H1 (cell line): ENCODE measurements at regions not wholly inside any gene's neighbourhood (a gene's known extent, or its start where the extent isn't known, plus 50 kb on each side); places are given as distances from the start of the nearest gene placed in this dataset.
A peak's percentile ranks its signal among the peaks of the same experiment; 100 is the strongest.

Source experiments
- CTCF ChIA-PET: fragments of 300-600 bp; sonication (Branson Sonifier 250); formaldehyde crosslinking; loops from one replicate; lab custom pipeline; 2021; ENCODE audit not compliant: partially characterized antibody; lab: Charles Lee
- POLR2A ChIA-PET: fragments of 300-600 bp; sonication (Branson Sonifier 250); formaldehyde crosslinking; loops from one replicate; lab custom pipeline; 2021; ENCODE audit warnings: inconsistent platforms; ENCODE audit not compliant: partially characterized antibody; lab: Charles Lee
- DNase-seq, 2 experiments: peaks; one replicate each; pipeline versions ENCODE4 v3.0.0 to v3.0.0-alpha.2; 2010 to 2022; ENCODE audit warnings: low spot score in 2 of 2, low read depth in 1 of 2, mixed read lengths in 1 of 2
- FAIRE-seq: peaks from 2 replicates; lab custom pipeline; 2011; peaks lifted over from hg19 to GRCh38; lab: Jason Lieb, UNC
- H2AFZ ChIP-seq: 2 replicates; pipeline ENCODE4 v1.8.1; 2012; ENCODE audit warnings: low read length, inconsistent platforms
- H2AK5ac ChIP-seq: 2 replicates; pipeline ENCODE4 v1.6.1; 2013; ENCODE audit warnings: low read depth, low read length
- H2BK120ac ChIP-seq: replicated peaks from 2 replicates; pipeline ENCODE3; 2013; ENCODE audit warnings: low read depth, low read length, inconsistent platforms
- H2BK12ac ChIP-seq: 2 replicates; pipeline ENCODE4 v1.6.1; 2013; ENCODE audit warnings: low read depth, low read length
- H2BK15ac ChIP-seq: 2 replicates; pipeline ENCODE4 v1.6.1; 2013; ENCODE audit warnings: low read length
- H2BK20ac ChIP-seq: 2 replicates; pipeline ENCODE4 v1.6.1; 2013; ENCODE audit warnings: low read length
- H2BK5ac ChIP-seq: 2 replicates; pipeline ENCODE4 v1.6.1; 2013; ENCODE audit warnings: low read depth, low read length
- H3K14ac ChIP-seq: 2 replicates; pipeline ENCODE4 v1.6.1; 2013; ENCODE audit warnings: inconsistent platforms; ENCODE audit not compliant: insufficient read length
- H3K18ac ChIP-seq: 2 replicates; pipeline ENCODE4 v1.6.1; 2013; ENCODE audit warnings: low read length; ENCODE audit errors: extremely low read depth
- H3K23ac ChIP-seq: 2 replicates; pipeline ENCODE4 v1.6.1; 2013; ENCODE audit warnings: inconsistent platforms; ENCODE audit not compliant: insufficient read length
- H3K23me2 ChIP-seq: 2 replicates; pipeline ENCODE4 v1.6.1; 2013; ENCODE audit warnings: low read depth, low read length
- H3K27ac ChIP-seq: 2 replicates; pipeline ENCODE4 v1.6.1; 2011; ENCODE audit warnings: low read depth, low read length, inconsistent platforms
- H3K27me3 ChIP-seq, 4 experiments: replicated peaks in 1 of 4; 1 replicate in 1 of 4; 2 replicates in 3 of 4; pipeline versions ENCODE4 v1.6.1 to v1.8.1; 2011 to 2013; ENCODE audit warnings: low read length in 3 of 4, mild to moderate bottlenecking in 3 of 4, inconsistent platforms in 2 of 4, mixed read lengths in 2 of 4, moderate library complexity in 1 of 4; ENCODE audit not compliant: control insufficient read depth in 3 of 4, insufficient read depth in 3 of 4; ENCODE audit errors: extremely low read depth in 1 of 4
- H3K36me3 ChIP-seq, 4 experiments: 2 replicates each; pipeline versions ENCODE4 v1.6.1 to v1.8.1; 2011 to 2013; ENCODE audit warnings: mild to moderate bottlenecking in 4 of 4, low read length in 3 of 4, moderate library complexity in 2 of 4, control low read depth in 1 of 4, inconsistent platforms in 1 of 4; ENCODE audit not compliant: insufficient read depth in 4 of 4, control insufficient read depth in 2 of 4
- H3K4ac ChIP-seq: replicated peaks from 2 replicates; pipeline ENCODE3; 2013; ENCODE audit warnings: low read length, low read depth, mixed read lengths, inconsistent platforms; ENCODE audit not compliant: insufficient read length
- H3K4me1 ChIP-seq, 4 experiments: replicated peaks in 1 of 4; 1 replicate in 1 of 4; 2 replicates in 3 of 4; pipeline versions ENCODE4 v1.6.1 to v1.8.1; 2011 to 2013; ENCODE audit warnings: low read length in 3 of 4, inconsistent platforms in 2 of 4, mixed read lengths in 1 of 4; ENCODE audit not compliant: insufficient read depth in 4 of 4, control insufficient read depth in 3 of 4
- H3K4me2 ChIP-seq, 2 experiments: 2 replicates each; pipeline versions ENCODE4 v1.6.1 to v1.8.1; 2011 to 2013; ENCODE audit warnings: low read depth in 2 of 2, low read length in 2 of 2, control low read depth in 1 of 2, inconsistent platforms in 1 of 2, mild to moderate bottlenecking in 1 of 2; ENCODE audit not compliant: insufficient read depth in 1 of 2
- H3K4me3 ChIP-seq, 4 experiments: fragments of 200-600, 300-600 bp in 1 of 4; sonication (generic), shearing (Covaris generic), sonication (Bioruptor Twin) in 1 of 4; 2 replicates each; pipeline versions ENCODE4 v1.5.1 to v1.8.1; 2011 to 2016; ENCODE audit warnings: low read length in 4 of 4, low read depth in 3 of 4, control low read depth in 2 of 4, inconsistent platforms in 2 of 4, mild to moderate bottlenecking in 2 of 4, mixed read lengths in 1 of 4, moderate library complexity in 1 of 4; ENCODE audit not compliant: insufficient read depth in 2 of 4; ENCODE audit errors: extremely low read depth in 1 of 4
- H3K56ac ChIP-seq: replicated peaks from 2 replicates; pipeline ENCODE3; 2013; ENCODE audit warnings: low read depth, mild to moderate bottlenecking, mixed read lengths, low read length, inconsistent platforms; ENCODE audit not compliant: insufficient read length
- H3K79me1 ChIP-seq: 2 replicates; pipeline ENCODE4 v1.6.1; 2013; ENCODE audit warnings: low read depth, low read length, control low read depth
- H3K79me2 ChIP-seq, 2 experiments: 2 replicates each; pipeline versions ENCODE4 v1.6.1 to v1.8.1; 2012 to 2013; ENCODE audit warnings: low read length in 2 of 2, mild to moderate bottlenecking in 2 of 2, inconsistent platforms in 1 of 2; ENCODE audit not compliant: insufficient read depth in 2 of 2, control insufficient read depth in 1 of 2
- H3K9ac ChIP-seq, 4 experiments: replicated peaks in 1 of 4; 1 replicate in 1 of 4; 2 replicates in 3 of 4; pipeline versions ENCODE4 v1.6.1 to v1.8.1; 2011 to 2013; ENCODE audit warnings: low read depth in 3 of 4, low read length in 3 of 4, control low read depth in 2 of 4, mild to moderate bottlenecking in 2 of 4, moderate library complexity in 2 of 4, inconsistent platforms in 1 of 4; ENCODE audit errors: extremely low read depth in 1 of 4
- H3K9me3 ChIP-seq, 2 experiments: 2 replicates each; pipeline versions ENCODE4 v1.6.1 to v1.8.1; 2012 to 2013; ENCODE audit warnings: mild to moderate bottlenecking in 2 of 2, moderate library complexity in 2 of 2, control low read depth in 1 of 2, inconsistent platforms in 1 of 2, low read depth in 1 of 2, low read length in 1 of 2, mixed read lengths in 1 of 2; ENCODE audit not compliant: insufficient read depth in 2 of 2
- H4K20me1 ChIP-seq, 2 experiments: replicated peaks in 1 of 2; 2 replicates each; pipeline versions ENCODE3 to v1.8.1; 2011 to 2013; ENCODE audit warnings: inconsistent platforms in 2 of 2, low read length in 2 of 2, mild to moderate bottlenecking in 1 of 2; ENCODE audit not compliant: insufficient read depth in 2 of 2, control insufficient read depth in 1 of 2
- H4K5ac ChIP-seq: 2 replicates; pipeline ENCODE4 v1.6.1; 2013; ENCODE audit warnings: low read length, low read depth, mixed read lengths, inconsistent platforms; ENCODE audit not compliant: insufficient read length
- H4K8ac ChIP-seq: 2 replicates; pipeline ENCODE4 v1.8.0; 2013; ENCODE audit warnings: mild to moderate bottlenecking, moderate library complexity, low read length, inconsistent platforms; ENCODE audit not compliant: insufficient read depth; ENCODE audit errors: extremely low read depth
- H4K91ac ChIP-seq: replicated peaks from 2 replicates; pipeline ENCODE3; 2013; ENCODE audit warnings: low read length, mixed read lengths, inconsistent platforms; ENCODE audit not compliant: insufficient read length
- BCL11A ChIP-seq, 2 experiments: IDR thresholded peaks; one replicate each; pipeline ENCODE4 v1.6.1; 2011; ENCODE audit warnings: low read depth in 2 of 2, low read length in 2 of 2, mild to moderate bottlenecking in 2 of 2
- CEBPB ChIP-seq: IDR thresholded peaks from 2 replicates; pipeline ENCODE4 v1.6.1; 2012; ENCODE audit warnings: low read depth, low read length
- EP300 ChIP-seq, 2 experiments: IDR thresholded peaks; 1 replicate in 1 of 2; 2 replicates in 1 of 2; pipeline ENCODE4 v1.6.1; 2011 to 2012; ENCODE audit warnings: low read depth in 2 of 2, low read length in 2 of 2, mild to moderate bottlenecking in 2 of 2, borderline replicate concordance in 1 of 2, inconsistent platforms in 1 of 2, moderate library complexity in 1 of 2
- KDM1A ChIP-seq: fragments of 200-600, 300-600 bp; sonication (generic); IDR thresholded peaks from 2 replicates; pipeline ENCODE4 v1.7.1; 2016; ENCODE audit warnings: mild to moderate bottlenecking, low read length, borderline replicate concordance
- NRF1 ChIP-seq: IDR thresholded peaks from 2 replicates; pipeline ENCODE4 v1.6.1; 2011; ENCODE audit warnings: mild to moderate bottlenecking, low read depth, low read length, improper control_type of control experiment
- PHF8 ChIP-seq: fragments of 200-600 bp; sonication (generic); conservative IDR thresholded peaks from 2 replicates; pipeline ENCODE4 v1.7.1; 2012; ENCODE audit warnings: low read depth, mild to moderate bottlenecking, inconsistent platforms, low read length, moderate library complexity
- POU5F1 ChIP-seq: IDR thresholded peaks from 2 replicates; pipeline ENCODE4 v1.6.1; 2011; ENCODE audit warnings: low read depth, mild to moderate bottlenecking, low read length, moderate library complexity
- RXRA ChIP-seq: IDR thresholded peaks from 2 replicates; pipeline ENCODE4 v1.6.1; 2011; ENCODE audit warnings: low read depth, mild to moderate bottlenecking, low read length, moderate library complexity; ENCODE audit not compliant: insufficient read depth
- SRF ChIP-seq: IDR thresholded peaks from 2 replicates; pipeline ENCODE4 v1.6.1; 2011; ENCODE audit warnings: mild to moderate bottlenecking, low read depth, low read length, moderate library complexity
- WGBS, 2 experiments: shearing (Covaris generic) in 1 of 2; methylation state at CpG; one replicate each; pipeline versions ENCODE4 v1.1.6 to v1.1.7; 2013 to 2015; ENCODE audit warnings: low lambda C conversion rate in 2 of 2, mixed read lengths in 2 of 2, inconsistent platforms in 1 of 2, low coverage in 1 of 2, missing lambda C conversion rate in 1 of 2; ENCODE audit not compliant: insufficient replicate concordance in 2 of 2, insufficient coverage in 1 of 2, insufficient read length in 1 of 2; ENCODE audit errors: extremely low coverage in 1 of 2, missing lambda C conversion rate in 1 of 2; 5-methylcytosine and 5-hydroxymethylcytosine counted together

DNA sequence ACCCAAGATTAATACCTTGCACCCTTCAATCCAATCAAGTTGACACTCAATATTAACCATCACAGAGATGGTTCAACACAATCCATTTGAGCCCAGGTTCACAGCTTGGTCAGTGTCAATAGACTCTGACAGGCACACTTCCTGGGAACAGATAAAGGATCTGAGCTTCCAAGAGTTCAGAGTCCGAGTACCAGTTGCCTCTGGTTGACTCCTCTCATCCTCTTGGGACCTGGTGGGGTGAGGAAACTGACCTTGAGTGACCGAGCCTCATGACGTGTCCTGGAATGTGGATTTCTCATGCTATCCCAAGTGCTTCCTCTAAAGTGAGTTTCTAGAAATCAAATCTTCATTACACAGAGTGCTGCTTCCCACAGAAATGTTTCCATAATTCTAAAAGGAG, 162.0 kb downstream of the CYP26A1 start:
- no peaks in the 10 kb centered on the region for H3K79me1 ChIP-seq
- H2BK15ac ChIP-seq = no peak overlapping the region
- CTCF ChIA-PET = interaction anchor here (1.5 to 3.9 kb wide), 3 partner anchors 12 to 94 kb away, joined by 3 to 31 read pairs (median 3); no protein-coding TSS in a partner anchor
- H3K14ac ChIP-seq = no peak overlapping the region
- no peak overlapping the region for H2BK20ac ChIP-seq
- H2BK5ac ChIP-seq = no peak overlapping the region
- no peak for DNase-seq
- no peaks in the 10 kb centered on the region for H3K23me2 ChIP-seq
- no peaks in the 10 kb centered on the region for H3K9me3 ChIP-seq
- POLR2A ChIA-PET = no interaction called here
- H3K9ac ChIP-seq = no peak overlapping the region
- H4K8ac ChIP-seq = no peak overlapping the region
- no peak overlapping the region for H3K27ac ChIP-seq
- no peak for FAIRE-seq
- H3K4me1 ChIP-seq = no peaks in the 10 kb centered on the region
- H4K5ac ChIP-seq = no peak overlapping the region
- H3K4ac ChIP-seq = no peak overlapping the region
- H3K36me3 ChIP-seq = no peaks in the 10 kb centered on the region
- TF ChIP-seq EP300 (IDR thresholded peaks at IDR 0.05; ENCODE audit: borderline replicate concordance in 1 of 2, low read depth in 2 of 2, low read length in 2 of 2) (no peak), NRF1 (no peak), PHF8 (no peak), RXRA (no peak), POU5F1 (no peak), CEBPB (no peak), BCL11A (IDR thresholded peaks at IDR 0.05; ENCODE audit: low read depth in 2 of 2, low read length in 2 of 2) (no peak), KDM1A (no peak), SRF (no peak)
- WGBS, 2 experiments = 85% methylated on average over 3 of the region's 3 CpGs; no CpG with 5 or more reads in 1 of the 2 experiments
- H2BK12ac ChIP-seq = no peak overlapping the region
- no peak overlapping the region for H3K4me3 ChIP-seq
- no peaks in the 10 kb centered on the region for H3K27me3 ChIP-seq
- no peak overlapping the region for H3K18ac ChIP-seq
- H3K4me2 ChIP-seq = no peak overlapping the region
- no peaks in the 10 kb centered on the region for H4K20me1 ChIP-seq
- no peak overlapping the region for H3K56ac ChIP-seq
- no peak overlapping the region for H2AK5ac ChIP-seq
- H4K91ac ChIP-seq = no peak overlapping the region
- H2BK120ac ChIP-seq = peak overlapping the region; percentile 13
- no peak overlapping the region for H2AFZ ChIP-seq
- no peaks in the 10 kb centered on the region for H3K79me2 ChIP-seq
- H3K23ac ChIP-seq = no peak overlapping the region
